WTC11 (cell line): ENCODE measurements at regions not wholly inside any gene's neighbourhood (a gene's known extent, or its start where the extent isn't known, plus 50 kb on each side); places are given as distances from the start of the nearest gene placed in this dataset.

Experiments used
- ATAC-seq: fragments of 200-7000 bp; cut with Tn5 transposase; 2 replicates; pipeline ENCODE4 v1.10.0; 2021; ENCODE audit warnings: mild to moderate bottlenecking, moderate library complexity
- CTCF ChIA-PET: fragments of 300-600 bp; sonication (Branson Sonifier 250); formaldehyde crosslinking; loops from one replicate; lab custom pipeline; 2021; ENCODE audit warnings: antibody characterized with exemption; lab: Charles Lee
- POLR2A ChIA-PET: fragments of 350-600 bp; sonication (Branson Sonifier 250); formaldehyde crosslinking; loops from one replicate; lab custom pipeline; 2021; ENCODE audit warnings: antibody characterized with exemption; lab: Charles Lee
- DNase-seq: peaks from one replicate; pipeline ENCODE4 v3.0.0; 2021; ENCODE audit warnings: low spot score
- H3K27ac Mint-ChIP-seq: 2 replicates; pipeline ENCODE4 v1.8.0; 2021; ENCODE audit warnings: mixed read lengths
- H3K27me3 Mint-ChIP-seq: 2 replicates; pipeline ENCODE4 v1.8.0; 2021; ENCODE audit warnings: low read depth, mild to moderate bottlenecking, moderate library complexity, mixed read lengths
- H3K36me3 Mint-ChIP-seq: 2 replicates; pipeline ENCODE4 v1.8.0; 2021; ENCODE audit warnings: mixed read lengths
- H3K4me1 Mint-ChIP-seq: 2 replicates; pipeline ENCODE4 v1.8.0; 2022; ENCODE audit warnings: mixed read lengths
- H3K4me3 Mint-ChIP-seq: 2 replicates; pipeline ENCODE4 v1.8.0; 2021; ENCODE audit warnings: mild to moderate bottlenecking, moderate library complexity, mixed read lengths
- H3K9me3 Mint-ChIP-seq: 2 replicates; pipeline ENCODE4 v1.8.0; 2021; ENCODE audit warnings: mixed read lengths
- AFF4 ChIP-seq: sonication (generic); formaldehyde crosslinking; IDR thresholded peaks from 2 replicates; pipeline ENCODE4 v1.8.1; 2023; ENCODE audit warnings: mild to moderate bottlenecking, missing genetic modification reagents, borderline replicate concordance
- ARID4B ChIP-seq: sonication (generic); formaldehyde crosslinking; IDR thresholded peaks from 2 replicates; pipeline ENCODE4 v1.8.0; 2023; ENCODE audit warnings: missing genetic modification reagents, mild to moderate bottlenecking, borderline replicate concordance
- E2F5 ChIP-seq: sonication (generic); formaldehyde crosslinking; IDR thresholded peaks from 2 replicates; pipeline ENCODE4 v1.8.1; 2022; ENCODE audit warnings: mild to moderate bottlenecking, moderate library complexity, missing genetic modification reagents
- GTF2I ChIP-seq: fragments of 250-450 bp; sonication (Bioruptor Pico); conservative IDR thresholded peaks from 2 replicates; pipeline ENCODE4 v1.4.0; 2021; ENCODE audit warnings: mild to moderate bottlenecking
- JUN ChIP-seq: sonication (generic); formaldehyde crosslinking; IDR thresholded peaks from 2 replicates; pipeline ENCODE4 v1.8.0; 2023; ENCODE audit warnings: mild to moderate bottlenecking, missing genetic modification reagents
- MAX ChIP-seq: sonication (generic); formaldehyde crosslinking; IDR thresholded peaks from 2 replicates; pipeline ENCODE4 v1.8.0; 2022; ENCODE audit warnings: mild to moderate bottlenecking, missing genetic modification reagents
- MXD4 ChIP-seq: fragments of 250-450 bp; sonication (Bioruptor Pico); IDR thresholded peaks from 2 replicates; pipeline ENCODE4 v1.8.0; 2021; ENCODE audit warnings: mild to moderate bottlenecking, moderate library complexity, borderline replicate concordance
- NFATC4 ChIP-seq: fragments of 250-450 bp; sonication (Bioruptor Pico); IDR thresholded peaks from 2 replicates; pipeline ENCODE4 v1.9.0; 2021; ENCODE audit warnings: mild to moderate bottlenecking
- NR3C1 ChIP-seq: sonication (generic); formaldehyde crosslinking; conservative IDR thresholded peaks from 2 replicates; pipeline ENCODE4 v1.8.1; 2023; ENCODE audit warnings: low read depth, mild to moderate bottlenecking, missing genetic modification reagents
- PRRX2 ChIP-seq: fragments of 250-450 bp; sonication (Bioruptor Pico); IDR thresholded peaks from 2 replicates; pipeline ENCODE4 v1.8.0; 2021; ENCODE audit warnings: mild to moderate bottlenecking
- ZNF121 ChIP-seq: sonication (generic); formaldehyde crosslinking; IDR thresholded peaks from 2 replicates; pipeline ENCODE4 v1.8.0; 2023; ENCODE audit warnings: missing genetic modification reagents
- ZNF232 ChIP-seq: sonication (generic); formaldehyde crosslinking; IDR thresholded peaks from 2 replicates; pipeline ENCODE4 v1.8.0; 2022; ENCODE audit warnings: mild to moderate bottlenecking, missing genetic modification reagents
- ZNF671 ChIP-seq: fragments of 250-450 bp; sonication (Bioruptor Pico); IDR thresholded peaks from 2 replicates; pipeline ENCODE4 v1.8.0; 2021; ENCODE audit warnings: mild to moderate bottlenecking
- TF ChIP-seq, protein P1 (sequence below): sonication (generic); formaldehyde crosslinking; IDR thresholded peaks from 2 replicates; pipeline ENCODE4 v1.8.0; 2022; ENCODE audit warnings: mild to moderate bottlenecking, missing genetic modification reagents
- TF ChIP-seq, protein P2 (sequence below): fragments of 200-600 bp; IDR thresholded peaks from 2 replicates; pipeline ENCODE4 v1.8.0; 2022; ENCODE audit warnings: antibody characterized with exemption
- TF ChIP-seq, protein P3 (sequence below): sonication (generic); formaldehyde crosslinking; IDR thresholded peaks from 2 replicates; pipeline ENCODE4 v1.8.1; 2022; ENCODE audit warnings: mild to moderate bottlenecking, missing genetic modification reagents, moderate library complexity, borderline replicate concordance

DNA sequence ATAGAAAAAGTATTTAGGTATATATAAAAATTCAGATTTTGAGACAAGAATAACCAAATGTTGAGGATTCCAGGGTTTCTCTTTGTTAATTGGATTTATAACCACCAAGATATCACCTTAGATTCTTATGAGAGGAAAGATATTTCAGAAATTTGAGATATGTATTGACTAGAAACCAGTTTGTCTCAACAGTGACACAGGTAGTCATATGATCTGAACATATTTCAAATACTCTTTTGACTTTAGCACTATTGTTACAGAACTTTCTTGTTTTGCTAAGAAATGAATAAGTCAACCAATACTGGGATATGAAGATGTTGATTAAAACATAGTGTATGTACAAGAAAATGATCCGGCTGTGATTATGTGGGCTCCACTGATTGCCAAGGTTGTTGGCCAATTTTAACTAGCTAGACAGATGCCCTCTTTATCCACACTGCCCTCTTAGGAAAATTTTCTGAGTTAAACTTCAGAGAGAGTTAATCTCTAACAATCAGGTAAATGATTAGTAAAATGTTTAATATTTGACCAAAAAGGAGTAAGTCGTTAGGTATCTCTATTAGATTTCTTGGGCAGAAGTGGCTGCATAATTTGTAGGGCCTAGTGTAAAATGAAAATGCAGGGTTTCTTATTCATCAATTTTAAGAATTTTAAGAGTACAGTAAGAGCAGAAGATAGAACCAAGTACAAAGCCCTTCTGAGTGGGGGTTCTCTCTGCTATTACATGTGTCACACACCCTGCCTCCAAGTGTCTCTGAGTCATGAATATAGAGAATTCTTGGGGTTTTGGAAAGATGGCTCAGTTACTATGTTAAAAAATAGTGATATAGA, 376.0 kb downstream of the TFEC start (continued):
- TF ChIP-seq ARID4B (CRISPR knock-in tag): no peak
- TF ChIP-seq, all 79 proteins: peak for 0

DNA sequence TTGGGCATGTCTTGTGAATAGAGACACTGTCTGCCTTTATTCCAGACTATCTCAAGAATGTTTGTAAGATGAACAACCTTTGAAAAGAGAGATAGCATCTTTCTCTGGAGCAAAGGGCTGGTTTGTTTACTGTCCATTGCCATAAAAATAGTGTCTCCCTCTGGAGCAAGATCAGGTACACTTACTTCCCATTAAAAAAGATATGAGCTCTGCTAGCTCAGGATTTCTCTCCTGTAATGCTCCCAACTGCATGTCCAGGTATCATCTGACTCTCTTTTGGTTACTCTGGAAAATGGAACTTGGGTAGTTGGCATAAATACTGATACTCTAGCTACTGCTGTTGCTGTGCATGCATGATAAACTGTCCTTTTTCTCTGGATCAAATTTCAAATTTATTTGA, 381.1 kb downstream of the TFEC start:
- Mint-ChIP-seq H3K4me1 (peaks cover 3% of the 10 kb centered on the region; the same call in 1 of the 2 replicates), H3K36me3 (no peaks in the 10 kb centered on the region), H3K27ac (no peak overlapping the region)
- CTCF ChIA-PET: no interaction called here
- no peak for TF ChIP-seq MXD4 (CRISPR knock-in tag)
- TF ChIP-seq, all 79 proteins: peak for 0
- DNase-seq (no peak), ATAC-seq (no peak)
- Mint-ChIP-seq H3K27me3 (no peaks in the 10 kb centered on the region), H3K4me3 (no peak overlapping the region), H3K9me3 (peaks cover 10% of the 10 kb centered on the region; the same call in 1 of the 2 replicates)
- POLR2A ChIA-PET: no interaction called here

GRCh38 chr7:115647712-115648111, 382.9 kb downstream of the TFEC start:
- no peak for ATAC-seq
- TF ChIP-seq NR3C1 (no peak), GTF2I (CRISPR knock-in tag) (no peak)
- H3K4me1 Mint-ChIP-seq: peaks cover 3% of the 10 kb centered on the region; the same call in 1 of the 2 replicates
- ChIA-PET CTCF (no interaction called here), POLR2A (no interaction called here)
- H3K9me3 Mint-ChIP-seq: peaks cover 18% of the 10 kb centered on the region
- H3K27ac Mint-ChIP-seq: no peak overlapping the region
- no peak for DNase-seq
- 0 out of 2 replicates have a peak, but pooled peaks cover 2% of the 10 kb centered on the region for H3K36me3 Mint-ChIP-seq
- no peak overlapping the region for H3K4me3 Mint-ChIP-seq
- no peaks in the 10 kb centered on the region for H3K27me3 Mint-ChIP-seq

GRCh38 chr7:115642194-115642593, 388.4 kb downstream of the TFEC start:
- ChIA-PET POLR2A (no interaction called here), CTCF (no interaction called here)
- H3K9me3 Mint-ChIP-seq: peaks cover 25% of the 10 kb centered on the region
- H3K4me3 Mint-ChIP-seq: no peak overlapping the region
- no peak overlapping the region for H3K27ac Mint-ChIP-seq
- peaks cover 11% of the 10 kb centered on the region for H3K4me1 Mint-ChIP-seq
- no peak for ATAC-seq
- 0 out of 2 replicates have a peak, but pooled peaks cover 5% of the 10 kb centered on the region for H3K36me3 Mint-ChIP-seq
- no peak for DNase-seq
- H3K27me3 Mint-ChIP-seq: no peaks in the 10 kb centered on the region
- TF ChIP-seq, protein P1, sequence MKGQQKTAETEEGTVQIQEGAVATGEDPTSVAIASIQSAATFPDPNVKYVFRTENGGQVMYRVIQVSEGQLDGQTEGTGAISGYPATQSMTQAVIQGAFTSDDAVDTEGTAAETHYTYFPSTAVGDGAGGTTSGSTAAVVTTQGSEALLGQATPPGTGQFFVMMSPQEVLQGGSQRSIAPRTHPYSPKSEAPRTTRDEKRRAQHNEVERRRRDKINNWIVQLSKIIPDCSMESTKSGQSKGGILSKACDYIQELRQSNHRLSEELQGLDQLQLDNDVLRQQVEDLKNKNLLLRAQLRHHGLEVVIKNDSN: no peak
- TF ChIP-seq NFATC4 (CRISPR knock-in tag) (no peak), MAX (CRISPR knock-in tag) (no peak), ZNF671 (CRISPR knock-in tag) (no peak), JUN (no peak), ZNF121 (CRISPR knock-in tag) (no peak), ZNF232 (CRISPR knock-in tag) (no peak), AFF4 (CRISPR knock-in tag) (no peak), PRRX2 (no peak), E2F5 (CRISPR knock-in tag) (no peak), MXD4 (CRISPR knock-in tag) (no peak)
- TF ChIP-seq, protein P2, sequence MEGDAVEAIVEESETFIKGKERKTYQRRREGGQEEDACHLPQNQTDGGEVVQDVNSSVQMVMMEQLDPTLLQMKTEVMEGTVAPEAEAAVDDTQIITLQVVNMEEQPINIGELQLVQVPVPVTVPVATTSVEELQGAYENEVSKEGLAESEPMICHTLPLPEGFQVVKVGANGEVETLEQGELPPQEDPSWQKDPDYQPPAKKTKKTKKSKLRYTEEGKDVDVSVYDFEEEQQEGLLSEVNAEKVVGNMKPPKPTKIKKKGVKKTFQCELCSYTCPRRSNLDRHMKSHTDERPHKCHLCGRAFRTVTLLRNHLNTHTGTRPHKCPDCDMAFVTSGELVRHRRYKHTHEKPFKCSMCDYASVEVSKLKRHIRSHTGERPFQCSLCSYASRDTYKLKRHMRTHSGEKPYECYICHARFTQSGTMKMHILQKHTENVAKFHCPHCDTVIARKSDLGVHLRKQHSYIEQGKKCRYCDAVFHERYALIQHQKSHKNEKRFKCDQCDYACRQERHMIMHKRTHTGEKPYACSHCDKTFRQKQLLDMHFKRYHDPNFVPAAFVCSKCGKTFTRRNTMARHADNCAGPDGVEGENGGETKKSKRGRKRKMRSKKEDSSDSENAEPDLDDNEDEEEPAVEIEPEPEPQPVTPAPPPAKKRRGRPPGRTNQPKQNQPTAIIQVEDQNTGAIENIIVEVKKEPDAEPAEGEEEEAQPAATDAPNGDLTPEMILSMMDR: no peak
- TF ChIP-seq, protein P3, sequence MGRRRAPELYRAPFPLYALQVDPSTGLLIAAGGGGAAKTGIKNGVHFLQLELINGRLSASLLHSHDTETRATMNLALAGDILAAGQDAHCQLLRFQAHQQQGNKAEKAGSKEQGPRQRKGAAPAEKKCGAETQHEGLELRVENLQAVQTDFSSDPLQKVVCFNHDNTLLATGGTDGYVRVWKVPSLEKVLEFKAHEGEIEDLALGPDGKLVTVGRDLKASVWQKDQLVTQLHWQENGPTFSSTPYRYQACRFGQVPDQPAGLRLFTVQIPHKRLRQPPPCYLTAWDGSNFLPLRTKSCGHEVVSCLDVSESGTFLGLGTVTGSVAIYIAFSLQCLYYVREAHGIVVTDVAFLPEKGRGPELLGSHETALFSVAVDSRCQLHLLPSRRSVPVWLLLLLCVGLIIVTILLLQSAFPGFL (CRISPR knock-in tag): no peak
